ENCODE measurements at regions not wholly inside any gene's neighbourhood (a gene's known extent, or its start where the extent isn't known, plus 50 kb on each side); places are given as distances from the start of the nearest gene placed in this dataset.

GRCh38 chr19:31627620-31628365 is 278.6 kb upstream of the TSHZ3 start:
- no peak for TF ChIP-seq TCF12 (IDR thresholded peaks at IDR 0.05; ENCODE audit: low read depth)
- TF ChIP-seq FOXM1 (IDR thresholded peaks at IDR 0.05; ENCODE audit: borderline replicate concordance, low read depth) = no peak
- no peak for TF ChIP-seq MAX (IDR thresholded peaks at IDR 0.05)
- TF ChIP-seq NFIC (IDR thresholded peaks at IDR 0.05) = no peak
- TF ChIP-seq ZBTB7A (IDR thresholded peaks at IDR 0.05; ENCODE audit: low read depth) = no peak
- TF ChIP-seq TAF1 (IDR thresholded peaks at IDR 0.05; ENCODE audit: low read depth) = no peak
- TF ChIP-seq, protein P1, sequence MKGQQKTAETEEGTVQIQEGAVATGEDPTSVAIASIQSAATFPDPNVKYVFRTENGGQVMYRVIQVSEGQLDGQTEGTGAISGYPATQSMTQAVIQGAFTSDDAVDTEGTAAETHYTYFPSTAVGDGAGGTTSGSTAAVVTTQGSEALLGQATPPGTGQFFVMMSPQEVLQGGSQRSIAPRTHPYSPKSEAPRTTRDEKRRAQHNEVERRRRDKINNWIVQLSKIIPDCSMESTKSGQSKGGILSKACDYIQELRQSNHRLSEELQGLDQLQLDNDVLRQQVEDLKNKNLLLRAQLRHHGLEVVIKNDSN (IDR thresholded peaks at IDR 0.05) = no peak
- TF ChIP-seq REST (IDR thresholded peaks at IDR 0.05; ENCODE audit: low read depth) = no peak
- no peak for TF ChIP-seq YY1 (IDR thresholded peaks at IDR 0.05; ENCODE audit: low read depth)
- TF ChIP-seq TEAD4 (IDR thresholded peaks at IDR 0.05) = no peak
- TF ChIP-seq EGR1 (IDR thresholded peaks at IDR 0.05) = no peak
- TF ChIP-seq CREB1 (IDR thresholded peaks at IDR 0.05; ENCODE audit: low read depth) = no peak
- no peak for TF ChIP-seq EP300 (IDR thresholded peaks at IDR 0.05; ENCODE audit: borderline replicate concordance)
- no peak for TF ChIP-seq CEBPB (IDR thresholded peaks at IDR 0.05)
- no peak for TF ChIP-seq RAD21 (IDR thresholded peaks at IDR 0.05; ENCODE audit: low read depth)

DNA sequence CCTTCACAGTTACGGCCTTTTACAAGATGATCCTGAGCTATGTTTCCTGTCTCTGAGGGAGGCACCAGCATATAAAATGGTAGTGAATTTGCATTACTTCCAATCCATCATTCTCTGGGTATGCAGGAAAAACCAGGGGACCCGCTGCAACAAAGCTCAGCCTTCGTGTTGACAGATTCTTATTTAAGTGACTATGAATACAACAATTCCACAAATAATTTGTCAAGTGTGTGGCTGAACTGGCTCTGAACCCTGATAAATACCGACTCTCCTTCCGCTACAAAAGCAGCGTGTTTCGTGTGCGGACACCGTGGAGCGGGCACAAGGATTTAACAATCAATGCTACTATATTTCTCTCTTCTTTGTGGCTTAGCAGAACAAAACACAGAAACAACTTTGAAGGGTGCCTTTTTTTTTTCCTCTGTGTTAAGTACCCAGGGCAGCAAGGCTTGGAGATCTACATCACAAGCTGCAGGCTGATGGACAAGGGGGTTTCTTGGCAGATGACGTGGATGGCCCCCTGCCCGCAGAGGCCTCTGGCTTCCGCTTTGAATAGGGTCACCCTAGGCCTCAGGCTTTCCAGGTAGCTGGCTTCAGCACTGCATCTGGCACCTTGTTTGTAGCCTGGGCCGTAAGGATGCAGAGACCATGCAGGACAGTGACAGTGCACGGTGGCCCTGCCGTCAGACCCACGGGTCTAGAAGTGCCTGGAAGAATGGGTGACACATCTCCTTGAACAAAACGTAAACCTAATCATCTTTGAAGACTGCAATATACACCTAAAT is 280.5 kb upstream of the TSHZ3 start:
- no peak for TF ChIP-seq EGR1 (IDR thresholded peaks at IDR 0.05)
- no peak for TF ChIP-seq CREB1 (IDR thresholded peaks at IDR 0.05; ENCODE audit: low read depth)
- TF ChIP-seq TCF12 (IDR thresholded peaks at IDR 0.05; ENCODE audit: low read depth) = no peak
- no peak for TF ChIP-seq FOXM1 (IDR thresholded peaks at IDR 0.05; ENCODE audit: borderline replicate concordance, low read depth)
- TF ChIP-seq RAD21 (IDR thresholded peaks at IDR 0.05; ENCODE audit: low read depth) = no peak
- no peak for TF ChIP-seq REST (IDR thresholded peaks at IDR 0.05; ENCODE audit: low read depth)
- no peak for TF ChIP-seq YY1 (IDR thresholded peaks at IDR 0.05; ENCODE audit: low read depth)
- no peak for TF ChIP-seq ZBTB7A (IDR thresholded peaks at IDR 0.05; ENCODE audit: low read depth)

- TF ChIP-seq TAF1 (IDR thresholded peaks at IDR 0.05; ENCODE audit: low read depth) (no peak), TCF12 (IDR thresholded peaks at IDR 0.05; ENCODE audit: low read depth) (no peak), TEAD4 (IDR thresholded peaks at IDR 0.05) (no peak), ZBTB7A (IDR thresholded peaks at IDR 0.05; ENCODE audit: low read depth) (no peak), EP300 (IDR thresholded peaks at IDR 0.05; ENCODE audit: borderline replicate concordance) (no peak), MAX (IDR thresholded peaks at IDR 0.05) (no peak), CEBPB (IDR thresholded peaks at IDR 0.05) (no peak), FOXM1 (IDR thresholded peaks at IDR 0.05; ENCODE audit: borderline replicate concordance, low read depth) (no peak), EGR1 (IDR thresholded peaks at IDR 0.05) (no peak), NFIC (IDR thresholded peaks at IDR 0.05) (no peak)
- TF ChIP-seq, protein P1 (IDR thresholded peaks at IDR 0.05) = no peak
Measured at GRCh38 chr19:31633014-31633413, 283.8 kb upstream of the TSHZ3 start.

GRCh38 chr19:31639306-31639705 is 290.1 kb upstream of the TSHZ3 start:
- TF ChIP-seq REST (IDR thresholded peaks at IDR 0.05; ENCODE audit: low read depth) = no peak
- TF ChIP-seq TCF12 (IDR thresholded peaks at IDR 0.05; ENCODE audit: low read depth) = no peak
- no peak for TF ChIP-seq EP300 (IDR thresholded peaks at IDR 0.05; ENCODE audit: borderline replicate concordance)
- TF ChIP-seq TAF1 (IDR thresholded peaks at IDR 0.05; ENCODE audit: low read depth) = no peak
- no peak for TF ChIP-seq ZBTB7A (IDR thresholded peaks at IDR 0.05; ENCODE audit: low read depth)
- TF ChIP-seq NFIC (IDR thresholded peaks at IDR 0.05) = no peak
- TF ChIP-seq CEBPB (IDR thresholded peaks at IDR 0.05) = no peak
- no peak for TF ChIP-seq EGR1 (IDR thresholded peaks at IDR 0.05)
- TF ChIP-seq, protein P1 (IDR thresholded peaks at IDR 0.05) = no peak
- TF ChIP-seq CREB1 (IDR thresholded peaks at IDR 0.05; ENCODE audit: low read depth) = no peak
- no peak for TF ChIP-seq FOXM1 (IDR thresholded peaks at IDR 0.05; ENCODE audit: borderline replicate concordance, low read depth)
- no peak for TF ChIP-seq YY1 (IDR thresholded peaks at IDR 0.05; ENCODE audit: low read depth)
- no peak for TF ChIP-seq MAX (IDR thresholded peaks at IDR 0.05)
- no peak for TF ChIP-seq TEAD4 (IDR thresholded peaks at IDR 0.05)
- TF ChIP-seq RAD21 (IDR thresholded peaks at IDR 0.05; ENCODE audit: low read depth) = no peak

Measured in Ishikawa (cell line).